Stomach (tissue), 8 donors: ENCODE measurements at regions not wholly inside any gene's neighbourhood (a gene's known extent, or its start where the extent isn't known, plus 50 kb on each side); places are given as distances from the start of the nearest gene placed in this dataset.

Source experiments
- DNase-seq, 2 donors: peaks; one replicate each; pipeline versions ENCODE4 v3.0.0 to v3.0.0-alpha.2; 2013 to 2019
- H3K27ac ChIP-seq, 5 donors: fragments of 200-600 bp in 4 of 5; sonication (generic) in 4 of 5; one replicate each; pipeline ENCODE4 v1.5.1; 2013 to 2019; ENCODE audit warnings: mild to moderate bottlenecking in 1 of 5, moderate library complexity in 1 of 5
- H3K27me3 ChIP-seq, 3 donors: fragments of 200-600 bp; sonication (generic); one replicate each; pipeline ENCODE4 v1.5.1; 2017 to 2019; ENCODE audit warnings: mixed run types in 1 of 3
- H3K36me3 ChIP-seq, 4 donors: fragments of 200-600 bp; sonication (generic); 1 replicate in 3 of 4; 2 replicates in 1 of 4; pipeline ENCODE4 v1.5.1; 2016 to 2019
- H3K4me1 ChIP-seq, 4 donors: fragments of 200-600 bp; sonication (generic); one replicate each; pipeline ENCODE4 v1.5.1; 2016 to 2019
- H3K4me3 ChIP-seq, 4 donors: fragments of 200-600 bp; sonication (generic) in 3 of 4; one replicate each; pipeline ENCODE4 v1.5.1; 2016 to 2019; ENCODE audit warnings: mild to moderate bottlenecking in 1 of 4
- H3K9me3 ChIP-seq, 4 donors: fragments of 200-600 bp; sonication (generic); one replicate each; pipeline ENCODE4 v1.5.1; 2016 to 2019
- CTCF ChIP-seq, 7 experiments: fragments of 450-650 bp in 4 of 7; fragments of 200-600 bp in 3 of 7; sonication (generic) in 3 of 7; IDR thresholded peaks; one replicate each; pipeline ENCODE4 v1.5.1; 2016 to 2019; ENCODE audit warnings: antibody characterized with exemption in 7 of 7, control low read depth in 2 of 7, mild to moderate bottlenecking in 1 of 7
- EP300 ChIP-seq: sonication (generic); formaldehyde crosslinking; IDR thresholded peaks from one replicate; pipeline ENCODE4 v1.6.1; 2017; ENCODE audit warnings: antibody characterized with exemption
- POLR2A ChIP-seq, 4 donors: fragments of 450-650 bp; IDR thresholded peaks; one replicate each; pipeline ENCODE4 v1.6.1; 2016; ENCODE audit warnings: antibody characterized with exemption in 4 of 4, control low read depth in 2 of 4, mild to moderate bottlenecking in 1 of 4, moderate library complexity in 1 of 4
- POLR2AphosphoS5 ChIP-seq, 3 donors: sonication (generic); formaldehyde crosslinking; IDR thresholded peaks; one replicate each; pipeline ENCODE4 v1.6.1; 2016; ENCODE audit warnings: antibody characterized with exemption in 3 of 3
- WGBS, 5 donors: extraction: QIAGEN DNeasy Blood & Tissue Kit in 3 of 5; methylation state at CpG; one replicate each; pipeline versions ENCODE4 v1.1.5 to v1.1.7; 2013 to 2018; 5-methylcytosine and 5-hydroxymethylcytosine counted together
- intact Hi-C: fragments of 100-400 bp; cut with DNase I; formaldehyde crosslinking; loops from one replicate; pipeline ENCODE4 v1.15.1; 2023; ENCODE audit warnings: low total_unique reads
- donor health status: healthy with polysubstance abuse.
- donor health status: Bipolar disorder and iron deficiency.
- donor health status: healthy.

GRCh38 chr14:101709962-101710931 is 51.3 kb upstream of the PPP2R5C start:
- H3K27me3 ChIP-seq: peaks cover 0 to 16% (median 7%) of the 10 kb centered on the region in 3 donors
- no peak overlapping the region for H3K27ac ChIP-seq
- WGBS, 5 donors: 57 to 69% (median 63%) methylated on average over 10 of the region's 10 CpGs
- H3K36me3 ChIP-seq: no peaks in the 10 kb centered on the region
- TF ChIP-seq CTCF (IDR thresholded peaks at IDR 0.05): no peak
- no peak for TF ChIP-seq EP300
- no peak for TF ChIP-seq POLR2A (IDR thresholded peaks at IDR 0.05)
- TF ChIP-seq POLR2AphosphoS5 (IDR thresholded peaks at IDR 0.05): no peak
- intact Hi-C loops: no loop called here
- peak; percentile 44 to 72 for DNase-seq
- peaks cover 17 to 29% (median 26%) of the 10 kb centered on the region in 4 donors for H3K4me1 ChIP-seq
- H3K9me3 ChIP-seq: peaks cover 0 to 12% (median 1%) of the 10 kb centered on the region in 4 donors
- H3K4me3 ChIP-seq: no peak overlapping the region

GRCh38 chr14:101711041-101711856 is 50.3 kb upstream of the PPP2R5C start:
- H3K4me3 ChIP-seq: no peak overlapping the region
- TF ChIP-seq POLR2A (IDR thresholded peaks at IDR 0.05) (no peak), POLR2AphosphoS5 (IDR thresholded peaks at IDR 0.05) (no peak), CTCF (IDR thresholded peaks at IDR 0.05) (no peak), EP300 (no peak)
- peaks cover 0 to 7% (median 0%) of the 10 kb centered on the region in 3 donors for H3K27me3 ChIP-seq
- peak in 1 of 2 donors; percentile 5 for DNase-seq
- no peak overlapping the region for H3K27ac ChIP-seq
- no peaks in the 10 kb centered on the region for H3K36me3 ChIP-seq
- 68 to 77% (median 71%) methylated on average over 9 to 13 of the region's 13 CpGs for WGBS, 5 donors
- peaks cover 0 to 12% (median 1%) of the 10 kb centered on the region in 4 donors for H3K9me3 ChIP-seq
- intact Hi-C loops: no loop called here
- peaks cover 8 to 19% (median 16%) of the 10 kb centered on the region in 4 donors for H3K4me1 ChIP-seq
